ENCODE measurements at regions not wholly inside any gene's neighbourhood (a gene's known extent, or its start where the extent isn't known, plus 50 kb on each side); places are given as distances from the start of the nearest gene placed in this dataset.
A peak's percentile ranks its signal among the peaks of the same experiment; 100 is the strongest.

GRCh38 chr15:95499397-95499796 is 831.1 kb upstream of the NR2F2 start:
- H3K4me3 ChIP-seq (ENCODE audit: low read depth, low read length) = no peak overlapping the region
- DNase-seq (ENCODE audit: low read depth) = no peak
- H3K27me3 ChIP-seq (ENCODE audit: control insufficient read depth, insufficient read depth, low read length) = no peaks in the 10 kb centered on the region
- TF ChIP-seq CTCF (IDR thresholded peaks at IDR 0.05; ENCODE audit: insufficient read depth, low read length, severe bottlenecking) = no peak
- FAIRE-seq = no peak
- no peaks in the 10 kb centered on the region for H3K36me3 ChIP-seq (ENCODE audit: control insufficient read depth, insufficient read depth, low read length)

GRCh38 chr15:95501865-95502264 is 828.6 kb upstream of the NR2F2 start:
- FAIRE-seq (no peak), DNase-seq (ENCODE audit: low read depth) (peak; percentile 56)
- H3K4me3 ChIP-seq (ENCODE audit: low read depth, low read length) = no peak overlapping the region
- TF ChIP-seq CTCF (IDR thresholded peaks at IDR 0.05; ENCODE audit: insufficient read depth, low read length, severe bottlenecking) = no peak
- H3K36me3 ChIP-seq (ENCODE audit: control insufficient read depth, insufficient read depth, low read length) = no peaks in the 10 kb centered on the region
- no peaks in the 10 kb centered on the region for H3K27me3 ChIP-seq (ENCODE audit: control insufficient read depth, insufficient read depth, low read length)

- DNase-seq (ENCODE audit: low read depth) (no peak), FAIRE-seq (no peak)
- no peak for TF ChIP-seq CTCF (IDR thresholded peaks at IDR 0.05; ENCODE audit: insufficient read depth, low read length, severe bottlenecking)
- Histone ChIP-seq H3K27me3 (ENCODE audit: control insufficient read depth, insufficient read depth, low read length) (no peaks in the 10 kb centered on the region), H3K36me3 (ENCODE audit: control insufficient read depth, insufficient read depth, low read length) (no peaks in the 10 kb centered on the region), H3K4me3 (ENCODE audit: low read depth, low read length) (no peak overlapping the region)
These were observed 827.4 kb upstream of the NR2F2 start for GRCh38 chr15:95503107-95503506.

GRCh38 chr15:95503640-95504225 is 826.8 kb upstream of the NR2F2 start:
- FAIRE-seq = no peak
- no peak for DNase-seq (ENCODE audit: low read depth)

GRCh38 chr15:95511671-95512070 is 818.8 kb upstream of the NR2F2 start:
- FAIRE-seq (no peak), DNase-seq (ENCODE audit: low read depth) (no peak)
- Histone ChIP-seq H3K36me3 (ENCODE audit: control insufficient read depth, insufficient read depth, low read length) (no peaks in the 10 kb centered on the region), H3K27me3 (ENCODE audit: control insufficient read depth, insufficient read depth, low read length) (no peaks in the 10 kb centered on the region), H3K4me3 (ENCODE audit: low read depth, low read length) (no peak overlapping the region)
- no peak for TF ChIP-seq CTCF (IDR thresholded peaks at IDR 0.05; ENCODE audit: insufficient read depth, low read length, severe bottlenecking)

More at GRCh38 chr15:95503640-95504225, 826.8 kb upstream of the NR2F2 start:
- Histone ChIP-seq H3K36me3 (ENCODE audit: control insufficient read depth, insufficient read depth, low read length) (no peaks in the 10 kb centered on the region), H3K27me3 (ENCODE audit: control insufficient read depth, insufficient read depth, low read length) (no peaks in the 10 kb centered on the region), H3K4me3 (ENCODE audit: low read depth, low read length) (no peak overlapping the region)
- TF ChIP-seq CTCF (IDR thresholded peaks at IDR 0.05; ENCODE audit: insufficient read depth, low read length, severe bottlenecking) = no peak

- no peak for TF ChIP-seq CTCF (IDR thresholded peaks at IDR 0.05; ENCODE audit: insufficient read depth, low read length, severe bottlenecking)
- FAIRE-seq = no peak
These were observed 817.6 kb upstream of the NR2F2 start for GRCh38 chr15:95512906-95513305.

More at GRCh38 chr15:95512906-95513305, 817.6 kb upstream of the NR2F2 start:
- Histone ChIP-seq H3K27me3 (ENCODE audit: control insufficient read depth, insufficient read depth, low read length) (no peaks in the 10 kb centered on the region), H3K4me3 (ENCODE audit: low read depth, low read length) (no peak overlapping the region), H3K36me3 (ENCODE audit: control insufficient read depth, insufficient read depth, low read length) (no peaks in the 10 kb centered on the region)
- DNase-seq (ENCODE audit: low read depth) = no peak
